HG02970 (cell line): ENCODE measurements at regions not wholly inside any gene's neighbourhood (a gene's known extent, or its start where the extent isn't known, plus 50 kb on each side); places are given as distances from the start of the nearest gene placed in this dataset.

Source experiments
- ATAC-seq: cut with Tn5 transposase; IDR thresholded peaks from one replicate; pipeline ENCODE4 v1.9.1; 2021; ENCODE audit warnings: mild to moderate bottlenecking, moderate library complexity, moderate number of reproducible peaks; ENCODE audit not compliant: unreplicated experiment, low FRiP score

DNA sequence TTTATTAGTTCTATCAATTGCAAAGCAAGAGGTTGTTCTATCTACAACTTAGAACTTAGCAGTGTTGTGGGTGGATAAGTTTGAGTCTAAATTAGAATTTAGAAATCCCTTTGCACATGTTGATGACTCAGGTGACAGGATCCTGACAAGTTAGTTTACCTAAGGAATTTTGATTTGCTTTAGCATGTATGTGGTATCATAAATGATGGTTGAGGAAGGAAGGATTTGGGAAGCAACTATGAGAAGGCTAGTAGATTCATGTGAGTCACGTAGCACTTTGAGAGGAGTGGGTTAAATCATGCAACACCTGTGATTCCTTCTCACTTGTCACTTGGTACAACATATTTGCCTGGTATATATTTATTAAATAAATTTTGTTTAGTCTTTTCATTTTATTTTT is 223.7 kb upstream of the USP25 start:
- ATAC-seq = no peak

DNA sequence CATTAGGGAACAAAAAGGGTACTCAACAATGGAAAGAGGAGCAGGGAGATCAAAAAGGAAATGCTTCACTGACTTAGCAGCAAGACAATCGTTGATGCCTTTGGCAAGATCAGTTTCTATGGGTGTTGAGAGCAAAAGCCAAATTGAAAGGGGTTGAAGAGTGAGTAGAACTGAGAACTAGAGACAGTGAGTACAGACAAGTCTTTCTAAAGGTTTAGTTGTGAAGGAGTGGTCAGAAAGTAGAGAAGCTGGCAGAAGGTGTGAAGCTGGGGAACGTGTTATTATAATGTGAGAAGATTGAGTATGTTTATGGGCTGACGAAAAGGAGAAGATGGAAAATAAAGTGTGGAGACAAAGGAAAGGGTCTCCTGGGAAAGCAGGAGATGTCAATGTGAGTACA is 221.2 kb upstream of the USP25 start:
- no peak for ATAC-seq

DNA sequence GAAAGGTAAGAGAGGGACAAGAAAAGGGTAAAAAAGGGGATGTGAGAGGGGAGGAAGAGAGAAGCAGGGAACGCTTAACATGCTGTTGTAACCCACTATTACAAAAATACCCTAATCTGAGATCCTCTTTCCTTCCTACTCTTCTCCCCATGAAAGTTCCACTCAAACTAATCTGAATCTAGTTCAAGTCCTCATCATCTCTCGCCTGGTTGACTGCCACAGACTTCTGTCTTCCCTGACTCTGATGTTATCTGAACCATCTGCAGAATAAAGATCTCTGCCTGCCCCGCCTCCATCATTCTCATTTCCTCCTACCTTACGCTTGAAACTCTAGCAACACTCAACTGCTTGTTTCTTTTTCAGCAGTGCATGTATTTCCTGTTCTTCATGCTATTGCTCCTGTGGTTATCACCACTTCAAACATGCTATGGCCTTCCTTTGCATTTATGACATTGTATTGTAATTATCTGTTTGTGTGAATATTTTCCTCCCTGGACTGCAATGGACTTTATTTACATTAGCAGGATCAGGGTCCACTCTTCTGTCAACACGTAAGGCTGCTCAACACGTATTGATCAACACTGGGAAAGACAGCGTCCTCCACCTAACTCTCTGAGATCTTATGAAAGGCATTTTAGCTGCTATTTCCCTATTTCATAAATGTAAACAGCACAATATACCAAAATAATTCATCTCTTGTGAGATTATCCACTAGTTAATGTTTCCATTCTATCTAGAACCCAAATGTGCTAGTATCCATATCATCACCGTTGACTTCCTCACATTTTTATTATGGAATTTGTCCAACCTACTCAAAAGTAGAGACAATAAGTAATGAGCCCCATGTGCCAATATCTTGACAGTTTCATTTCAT is 215.5 kb upstream of the USP25 start:
- peak; percentile 91 for ATAC-seq

DNA sequence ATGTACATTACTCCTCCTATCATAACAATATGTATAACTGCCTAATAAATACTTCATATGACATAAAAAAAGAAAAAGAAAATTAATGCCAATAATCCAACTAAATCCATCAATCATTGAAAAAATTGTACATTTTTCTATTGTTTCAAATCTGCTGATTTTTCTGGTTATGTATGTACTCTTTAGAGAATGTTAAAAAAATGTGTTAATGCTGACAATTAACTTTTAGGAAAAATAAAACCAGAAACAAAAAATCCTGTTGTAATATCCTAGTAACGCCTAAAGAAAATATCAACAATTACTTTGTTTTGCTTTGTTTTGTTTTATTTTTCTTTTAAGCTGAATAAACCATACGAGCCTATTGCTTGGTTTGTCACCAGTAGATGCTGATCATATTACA is 213.9 kb upstream of the USP25 start:
- ATAC-seq = no peak

DNA sequence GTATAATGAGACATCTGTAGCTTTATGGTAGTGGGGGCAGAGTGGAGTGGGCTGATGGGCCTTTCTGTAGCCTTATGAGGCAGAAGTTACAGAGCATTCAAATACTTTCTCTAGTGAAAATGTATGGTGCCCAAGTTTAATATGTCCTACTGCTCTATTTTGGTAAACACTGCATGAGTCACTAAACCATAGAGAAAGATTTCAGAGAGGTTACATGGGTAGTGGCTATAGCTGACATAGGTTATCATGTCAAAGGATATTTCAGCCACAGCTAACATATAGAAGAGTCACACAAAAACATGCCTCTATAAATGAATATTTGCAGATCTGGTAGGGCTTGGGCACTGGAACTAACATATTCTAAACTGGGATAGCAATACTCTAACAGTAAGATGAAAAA is 212.4 kb upstream of the USP25 start:
- ATAC-seq = no peak

DNA sequence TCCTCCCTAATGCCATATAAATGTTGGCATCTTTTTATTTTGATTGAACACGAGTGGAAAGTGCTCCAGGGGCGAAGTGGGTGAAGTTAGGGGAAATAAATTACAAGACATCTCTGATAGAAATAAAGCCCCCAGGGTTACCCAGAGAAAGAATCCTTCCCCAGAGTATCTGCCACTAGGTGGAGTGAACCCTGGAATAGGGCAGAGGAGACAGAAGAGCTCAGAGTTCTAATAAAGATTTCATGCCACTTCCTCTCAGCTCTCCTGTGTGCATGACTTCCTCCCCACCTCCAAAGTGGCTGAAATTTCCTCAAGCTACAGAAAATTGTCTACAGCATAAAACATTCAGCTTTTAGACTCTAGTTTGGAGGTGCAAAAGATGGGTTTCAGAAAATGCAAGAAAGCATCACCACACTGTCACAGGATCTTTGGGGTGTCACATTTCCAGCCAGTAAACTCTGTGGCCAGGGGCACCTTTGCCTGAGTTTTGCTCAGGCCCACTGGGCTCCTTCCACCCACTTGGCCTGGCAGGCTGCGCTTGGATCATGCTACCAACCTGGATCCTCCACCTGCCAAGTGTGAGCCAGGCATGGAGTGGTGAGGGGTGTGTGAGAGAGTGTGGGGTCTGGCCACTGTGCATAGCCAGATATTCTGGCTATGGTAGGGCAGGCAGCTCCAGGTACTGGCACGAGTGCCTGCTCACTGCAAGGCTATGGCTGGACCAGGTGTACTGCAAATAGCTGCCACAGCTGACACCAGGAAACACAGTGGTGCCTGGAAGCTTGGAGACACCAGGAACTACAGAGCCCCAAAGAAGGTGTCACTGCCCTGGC is 208.8 kb upstream of the USP25 start:
- no peak for ATAC-seq

DNA sequence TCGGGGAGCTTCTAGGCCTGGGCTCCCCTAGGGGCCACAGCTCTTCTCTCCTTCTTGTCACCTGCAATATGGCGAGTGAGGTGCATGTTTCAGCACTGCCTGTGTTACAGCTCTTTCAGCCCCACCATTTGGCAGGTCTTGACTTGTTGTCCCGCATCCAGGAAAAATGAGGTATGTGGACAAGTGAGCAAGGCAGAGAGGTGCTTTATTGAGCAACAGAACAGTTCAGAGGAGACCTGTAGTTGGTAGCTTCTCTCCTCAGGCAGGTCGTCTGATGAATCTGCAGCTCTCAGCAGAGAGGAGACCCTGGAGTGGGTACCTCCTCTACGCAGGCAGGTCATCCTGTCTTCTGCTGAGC is 208.2 kb upstream of the USP25 start:
- ATAC-seq = no peak

DNA sequence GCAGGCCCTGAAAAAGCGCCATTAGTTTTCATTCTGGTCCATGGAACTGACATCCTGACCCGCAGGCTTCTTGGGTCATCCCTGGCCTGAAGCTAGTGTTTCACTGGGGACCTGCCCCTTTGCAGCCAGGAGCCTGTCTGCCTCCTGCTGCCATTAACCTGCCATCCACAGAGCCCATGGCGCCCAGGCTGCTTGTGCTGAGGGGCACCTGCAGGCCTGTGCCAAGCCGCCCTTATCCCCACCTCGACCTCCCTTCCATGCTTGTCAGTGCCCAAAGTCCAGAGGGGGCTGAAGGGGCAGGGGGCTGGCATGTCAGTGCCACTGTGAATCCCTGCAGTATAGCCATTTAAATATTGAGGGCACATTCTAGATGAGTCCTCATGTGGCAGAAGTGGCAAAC is 207.6 kb upstream of the USP25 start:
- ATAC-seq = no peak

DNA sequence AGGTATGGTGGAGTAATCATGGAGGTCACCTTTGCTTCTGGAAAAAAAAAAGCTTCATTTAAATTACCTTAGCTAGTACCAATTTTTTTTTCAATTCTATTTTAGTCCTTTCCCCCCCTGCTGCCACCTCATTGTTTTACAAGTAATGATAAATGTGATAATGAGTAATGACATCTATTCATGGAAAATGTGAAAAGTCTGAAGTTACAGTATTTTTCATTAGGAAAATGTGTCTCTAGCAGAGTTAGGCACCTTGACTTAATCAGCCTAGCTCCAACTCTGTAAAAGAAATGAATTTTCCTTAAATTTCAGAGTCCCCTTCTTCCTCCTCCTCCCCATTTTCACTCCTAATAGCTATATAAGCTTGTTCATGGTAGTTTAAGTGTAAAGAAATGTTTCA is 204.9 kb upstream of the USP25 start:
- ATAC-seq = no peak

DNA sequence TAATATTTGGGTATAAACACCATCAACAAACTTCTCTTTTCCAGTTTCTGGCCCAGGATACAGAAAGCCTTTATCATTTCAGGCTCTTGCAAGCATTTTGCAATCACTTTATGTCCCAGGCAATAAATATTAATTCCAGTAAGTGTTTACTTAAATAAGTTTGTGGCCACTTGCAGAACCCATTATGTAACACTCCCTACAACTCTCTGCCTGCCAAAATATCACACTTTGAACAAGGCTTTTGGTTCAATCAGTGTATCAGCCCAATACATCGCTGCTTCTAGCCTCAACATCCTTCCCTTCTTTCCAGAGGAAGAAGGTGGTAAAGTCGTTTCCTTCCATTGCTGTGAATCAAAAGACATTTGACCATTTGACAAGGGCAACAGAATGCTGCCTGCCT is 203.0 kb upstream of the USP25 start:
- no peak for ATAC-seq

DNA sequence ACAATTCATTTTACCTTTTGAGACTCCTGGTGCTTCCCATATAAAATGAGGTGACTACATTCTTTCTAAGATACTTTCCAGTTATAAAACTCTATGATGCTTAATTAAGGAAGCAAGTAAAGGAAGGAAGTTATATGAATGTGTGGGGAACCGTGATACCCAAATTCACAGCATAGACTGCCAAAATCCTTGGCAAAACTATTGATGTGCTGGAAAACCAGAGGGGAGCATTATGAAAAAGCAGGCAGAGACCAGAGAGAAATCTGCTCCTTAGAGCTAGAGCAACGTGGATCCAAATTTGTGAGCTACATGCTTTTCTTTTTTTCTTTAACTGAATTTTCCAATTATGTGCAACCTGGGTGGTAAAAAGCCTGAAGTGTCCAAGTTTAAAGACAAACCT is 201.4 kb upstream of the USP25 start:
- no peak for ATAC-seq

DNA sequence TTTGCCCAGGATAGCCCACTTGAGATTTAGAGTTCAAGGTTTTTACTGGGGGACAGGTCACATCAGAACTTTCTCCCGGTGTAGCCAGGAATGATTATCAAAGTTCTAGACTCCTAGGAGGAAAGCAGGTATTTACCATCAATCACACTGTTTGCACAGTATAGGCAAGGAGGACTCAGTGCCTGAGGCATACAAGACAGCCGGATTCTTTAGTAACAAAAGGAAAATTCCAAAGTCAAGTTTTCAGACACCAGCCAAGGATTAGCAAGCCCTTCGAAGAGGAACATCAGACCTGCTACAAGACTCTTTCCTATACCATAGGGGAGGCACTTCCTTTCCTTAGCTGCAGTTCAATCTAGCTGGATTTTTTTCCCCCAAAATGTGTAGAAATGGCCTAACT is 197.8 kb upstream of the USP25 start:
- ATAC-seq = no peak

DNA sequence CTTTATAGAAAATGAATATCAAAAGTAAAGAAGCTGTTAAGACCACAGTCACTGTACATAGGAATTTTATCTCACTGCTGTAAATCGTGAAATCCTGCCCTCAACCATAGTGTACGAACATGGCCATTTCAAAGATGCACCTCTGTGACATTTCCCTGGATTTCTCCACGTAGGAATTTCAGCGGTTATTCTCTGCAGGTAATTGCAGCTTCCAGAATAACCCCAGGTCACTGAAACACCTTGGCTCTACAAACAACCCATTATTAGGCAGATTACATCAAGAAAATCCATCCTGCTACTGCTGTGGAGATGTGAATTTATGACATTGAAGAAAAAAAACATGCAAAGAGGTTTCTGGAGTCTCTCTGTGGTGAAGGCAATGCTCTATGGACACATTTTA is 196.2 kb upstream of the USP25 start:
- no peak for ATAC-seq

DNA sequence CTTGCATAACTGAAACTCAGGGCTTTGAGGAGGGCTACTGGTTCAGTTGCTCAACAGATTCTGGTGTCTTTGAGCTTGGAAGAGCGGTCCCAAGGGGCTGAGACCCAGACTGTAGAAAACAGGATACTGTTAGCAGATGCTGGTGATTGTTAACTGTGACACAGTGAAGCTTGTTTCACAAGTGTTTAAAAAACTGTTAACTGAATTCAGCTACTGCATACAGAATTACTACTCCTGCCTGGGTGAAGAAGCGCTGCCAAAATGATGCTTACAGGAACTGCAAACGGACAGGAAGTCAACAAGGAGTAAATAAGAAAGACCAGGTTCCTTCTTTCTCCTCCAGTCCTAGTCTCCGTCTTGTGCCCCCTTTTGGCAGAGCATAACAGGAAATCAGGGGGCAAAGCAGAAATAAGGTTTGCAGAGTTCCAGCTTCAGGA is 195.3 kb upstream of the USP25 start:
- no peak for ATAC-seq

DNA sequence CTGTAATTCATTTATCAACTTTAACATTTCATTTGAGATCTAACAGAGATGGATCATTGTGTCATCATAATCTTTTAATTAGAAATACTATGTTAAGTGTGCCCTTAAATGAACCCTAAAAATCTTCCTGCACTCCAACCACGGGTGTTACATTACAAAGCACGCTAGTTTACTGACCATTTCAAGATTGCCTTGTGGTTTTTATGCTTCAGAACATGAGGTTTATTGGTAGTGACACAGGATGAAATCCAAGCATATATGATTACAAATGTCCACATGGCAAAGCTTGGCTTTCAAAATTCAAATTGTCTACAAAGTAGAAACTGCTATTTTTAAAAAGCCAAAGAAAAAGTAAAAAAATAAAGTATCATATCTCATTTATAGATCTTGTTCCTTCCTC is 190.4 kb upstream of the USP25 start:
- no peak for ATAC-seq

DNA sequence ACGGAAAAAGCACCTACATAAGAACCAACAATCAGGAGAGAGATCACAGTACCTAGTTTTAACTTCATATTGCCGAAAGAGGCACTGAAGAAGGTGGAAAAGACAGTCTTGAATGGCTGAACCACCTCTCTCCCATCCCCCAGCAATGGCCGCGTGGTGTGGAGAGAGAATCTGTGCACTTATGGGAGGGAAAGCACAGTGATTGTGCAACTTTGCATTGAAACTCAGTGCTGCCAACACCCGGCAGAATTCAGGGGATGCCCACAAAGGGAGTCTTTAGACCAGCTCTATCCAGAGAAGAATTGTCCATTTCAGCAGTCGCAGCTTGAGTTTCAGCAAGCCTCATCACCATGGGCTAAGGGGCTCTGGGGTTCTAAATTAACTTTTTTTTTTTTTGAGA is 186.3 kb upstream of the USP25 start:
- ATAC-seq = no peak

DNA sequence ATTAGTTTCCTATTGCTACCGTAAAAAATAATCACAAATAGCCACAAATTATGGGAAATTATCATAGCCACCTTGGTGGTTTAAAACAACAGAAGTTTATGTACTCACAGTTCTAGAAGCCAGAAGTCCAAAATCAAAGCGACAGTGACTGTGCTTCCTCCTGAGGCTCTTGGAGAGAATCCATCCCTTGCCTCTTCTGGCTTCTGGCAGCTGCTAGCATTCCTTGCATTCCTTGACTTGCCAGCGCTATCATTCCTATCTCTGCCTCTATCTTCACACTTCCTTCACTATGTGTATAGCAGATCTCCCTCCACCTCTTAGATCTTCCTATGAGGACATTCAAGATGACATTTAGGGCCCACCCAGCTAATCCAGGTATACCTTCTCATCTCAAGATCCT is 180.1 kb upstream of the USP25 start:
- no peak for ATAC-seq

DNA sequence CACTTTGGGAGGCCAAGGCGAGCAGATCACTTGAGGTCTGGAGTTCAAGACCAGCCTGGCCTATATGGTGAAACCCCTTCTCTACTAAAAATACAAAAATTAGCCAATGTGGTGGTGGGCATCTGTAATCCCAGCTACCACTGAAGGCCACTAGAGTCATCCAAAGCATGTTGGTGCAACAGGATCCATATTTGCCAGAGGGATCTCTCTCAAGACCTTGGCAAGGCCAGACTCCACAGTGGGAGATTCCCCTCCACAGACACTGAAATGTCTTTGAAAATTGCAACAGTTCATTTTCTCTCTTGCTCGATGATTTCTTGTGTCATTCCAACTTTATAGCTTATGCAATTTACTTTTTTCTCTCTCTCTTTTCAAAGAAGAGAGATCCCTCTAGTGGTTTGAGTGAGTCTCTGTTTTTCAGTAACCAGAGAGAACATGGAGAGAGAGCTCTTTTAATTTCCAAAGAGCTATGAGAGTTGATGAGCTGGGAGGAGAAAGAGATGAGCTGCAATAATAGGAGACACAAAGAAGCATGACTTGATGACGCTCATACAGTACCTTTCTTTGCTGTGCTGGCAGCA is 176.8 kb upstream of the USP25 start:
- ATAC-seq = no peak

DNA sequence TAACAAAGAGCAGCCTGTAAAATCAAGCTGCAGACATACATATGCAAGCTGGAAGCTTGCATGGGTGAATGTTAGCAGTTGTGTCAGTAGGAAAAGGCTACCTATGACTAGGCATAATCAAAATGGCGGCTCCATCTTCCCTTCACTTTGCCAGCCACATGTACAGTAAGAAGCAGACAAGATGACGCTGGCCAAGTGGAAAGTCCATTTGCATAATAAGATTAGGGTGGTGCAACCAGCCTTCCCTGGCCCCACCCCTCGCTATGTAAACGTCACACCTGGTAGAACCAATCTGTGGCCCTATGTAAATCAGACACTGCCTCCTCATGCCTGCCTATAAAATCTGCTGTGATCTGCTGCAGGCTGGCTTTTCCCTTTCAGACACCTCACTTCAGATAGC is 171.9 kb upstream of the USP25 start:
- ATAC-seq = no peak

DNA sequence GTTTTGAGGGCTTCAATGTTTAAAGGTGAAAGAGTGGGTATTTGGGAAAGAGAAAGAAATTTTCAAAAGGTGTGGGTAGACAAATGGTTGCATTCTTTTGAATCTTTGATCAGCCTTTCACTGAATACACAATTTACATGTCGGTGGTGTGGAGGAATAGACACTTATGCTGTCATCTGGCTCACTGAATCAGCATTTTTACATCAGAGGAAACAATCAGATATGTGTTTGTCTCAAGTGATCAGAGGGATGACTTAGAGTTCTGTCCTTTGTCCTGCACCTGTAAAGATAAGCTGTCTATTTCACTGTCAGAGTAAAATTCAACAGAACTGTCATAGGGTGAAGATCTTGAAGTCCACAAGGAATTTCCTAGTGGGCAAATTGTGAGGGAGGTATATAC is 170.9 kb upstream of the USP25 start:
- no peak for ATAC-seq

DNA sequence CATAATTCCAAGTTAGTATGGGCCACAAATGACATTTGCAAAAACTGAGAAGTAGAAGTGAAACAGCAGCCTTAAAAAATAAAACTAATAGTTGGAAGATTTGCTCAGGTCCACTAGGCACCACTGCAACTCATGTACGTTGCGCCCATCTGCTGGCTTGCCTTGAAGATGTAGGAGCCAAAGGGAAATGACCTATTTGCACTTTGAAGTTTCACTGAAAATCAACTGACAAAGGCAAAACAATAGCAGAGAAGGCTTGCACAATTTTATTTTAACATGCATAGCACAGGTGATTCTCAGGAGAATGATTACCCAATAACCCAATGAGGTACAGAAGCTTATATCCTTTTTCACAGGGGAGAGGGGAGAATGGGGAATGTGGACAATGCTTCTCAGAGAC is 170.1 kb upstream of the USP25 start:
- ATAC-seq = no peak
